Astrocyte (in vitro differentiated cells and primary cell): ENCODE measurements at regions not wholly inside any gene's neighbourhood (a gene's known extent, or its start where the extent isn't known, plus 50 kb on each side); places are given as distances from the start of the nearest gene placed in this dataset.
A peak's percentile ranks its signal among the peaks of the same experiment; 100 is the strongest.

Source experiments
- DNase-seq: peaks from one replicate; pipeline ENCODE4 v3.0.0-alpha.2; 2010; ENCODE audit warnings: low read depth
- FAIRE-seq: peaks from 2 replicates; lab custom pipeline; 2011; peaks lifted over from hg19 to GRCh38; lab: Jason Lieb, UNC
- H2AFZ ChIP-seq: 2 replicates; pipeline ENCODE4 v1.6.0; 2012; ENCODE audit warnings: low read depth, low read length, inconsistent platforms
- H3K27ac ChIP-seq: 2 replicates; pipeline ENCODE4 v1.5.1; 2011; ENCODE audit warnings: low read depth, low read length, inconsistent platforms
- H3K27me3 ChIP-seq: 2 replicates; pipeline ENCODE4 v1.6.0; 2011; ENCODE audit warnings: low read length, inconsistent platforms; ENCODE audit not compliant: insufficient read depth
- H3K36me3 ChIP-seq: 2 replicates; pipeline ENCODE4 v1.5.1; 2011; ENCODE audit warnings: low read length, inconsistent platforms; ENCODE audit not compliant: insufficient read depth
- H3K4me1 ChIP-seq: 2 replicates; pipeline ENCODE4 v1.5.1; 2011; ENCODE audit warnings: low read length, inconsistent platforms; ENCODE audit not compliant: insufficient read depth
- H3K4me2 ChIP-seq: 2 replicates; pipeline ENCODE4 v1.6.0; 2012; ENCODE audit warnings: low read length, inconsistent platforms
- H3K4me3 ChIP-seq: 2 replicates; pipeline ENCODE4 v1.5.1; 2011; ENCODE audit warnings: low read depth, mild to moderate bottlenecking, low read length, inconsistent platforms; ENCODE audit not compliant: insufficient read depth
- H3K79me2 ChIP-seq: 2 replicates; pipeline ENCODE4 v1.6.0; 2012; ENCODE audit warnings: mild to moderate bottlenecking, low read length, inconsistent platforms; ENCODE audit not compliant: insufficient read depth
- H3K9ac ChIP-seq: 2 replicates; pipeline ENCODE4 v1.6.0; 2012; ENCODE audit warnings: mild to moderate bottlenecking, low read length, inconsistent platforms
- H3K9me3 ChIP-seq: 2 replicates; pipeline ENCODE4 v1.5.1; 2012; ENCODE audit warnings: low read depth, mild to moderate bottlenecking, low read length, inconsistent platforms; ENCODE audit not compliant: insufficient read depth
- H4K20me1 ChIP-seq: 2 replicates; pipeline ENCODE4 v1.6.0; 2012; ENCODE audit warnings: low read length, inconsistent platforms; ENCODE audit not compliant: insufficient read depth
- H3K27ac Mint-ChIP-seq: one replicate; pipeline ENCODE4 v1.8.0; 2021; ENCODE audit warnings: mild to moderate bottlenecking, mixed read lengths; ENCODE audit not compliant: unreplicated experiment
- H3K27me3 Mint-ChIP-seq: one replicate; pipeline ENCODE4 v1.8.0; 2021; ENCODE audit warnings: low read depth, mixed read lengths; ENCODE audit not compliant: unreplicated experiment
- H3K36me3 Mint-ChIP-seq: one replicate; pipeline ENCODE4 v1.8.0; 2021; ENCODE audit warnings: low read depth, mixed read lengths; ENCODE audit not compliant: unreplicated experiment
- H3K4me1 Mint-ChIP-seq: one replicate; pipeline ENCODE4 v1.8.0; 2021; ENCODE audit warnings: low read depth, mixed read lengths; ENCODE audit not compliant: unreplicated experiment
- H3K4me3 Mint-ChIP-seq: one replicate; pipeline ENCODE4 v1.8.0; 2021; ENCODE audit warnings: mild to moderate bottlenecking, moderate library complexity, mixed read lengths; ENCODE audit not compliant: unreplicated experiment
- H3K9me3 Mint-ChIP-seq: one replicate; pipeline ENCODE4 v1.8.0; 2021; ENCODE audit warnings: mild to moderate bottlenecking, mixed read lengths; ENCODE audit not compliant: unreplicated experiment
- EZH2 ChIP-seq: IDR thresholded peaks from 2 replicates; pipeline ENCODE4 v1.6.1; 2012; ENCODE audit warnings: mild to moderate bottlenecking, low read length, inconsistent platforms; ENCODE audit not compliant: insufficient read depth
- TF ChIP-seq, protein P1 (sequence below): IDR thresholded peaks from 2 replicates; pipeline ENCODE4 v1.5.1; 2011; ENCODE audit warnings: low read depth, mild to moderate bottlenecking, inconsistent platforms, low read length, moderate library complexity; ENCODE audit not compliant: insufficient read depth

DNA sequence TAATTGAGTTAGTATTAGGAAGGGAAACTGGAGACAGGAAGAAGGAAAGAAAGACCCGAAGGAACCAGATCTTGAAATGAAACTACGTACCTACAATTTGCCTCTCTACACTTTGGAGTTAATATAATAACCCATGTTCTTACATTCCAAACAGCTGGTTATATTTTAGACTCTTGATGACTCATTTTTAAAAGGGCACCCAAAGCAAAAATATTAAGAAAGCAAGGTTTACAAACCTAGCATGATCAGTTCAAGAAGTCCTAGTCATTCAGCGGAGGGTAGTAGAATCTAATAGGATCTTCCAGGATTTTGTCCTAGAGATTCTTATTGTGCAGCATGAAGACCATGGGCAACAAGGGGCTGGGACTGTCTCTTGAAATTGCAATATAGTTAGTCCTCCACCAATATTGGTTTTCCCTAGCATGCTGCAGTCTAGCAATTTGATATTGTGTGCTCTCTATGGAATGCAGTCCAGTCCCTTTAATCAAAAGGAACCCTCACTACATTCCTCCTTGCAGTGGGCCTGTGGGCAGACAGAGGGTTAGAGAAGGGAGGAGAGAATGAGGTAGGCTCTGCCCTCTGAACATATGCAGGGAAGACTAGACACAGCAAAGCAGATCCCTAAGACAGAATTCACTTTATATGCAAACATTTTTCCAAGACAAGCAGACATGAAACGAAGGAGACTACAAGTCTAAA is 230.3 kb downstream of the INHBA start:
- peaks cover 6% of the 10 kb centered on the region for H3K4me1 ChIP-seq
- no peak overlapping the region for H3K9ac ChIP-seq
- H3K36me3 ChIP-seq: no peaks in the 10 kb centered on the region
- Mint-ChIP-seq H3K27ac (peak overlapping the region; percentile 73), H3K4me1 (peaks cover 16% of the 10 kb centered on the region), H3K36me3 (no peaks in the 10 kb centered on the region), H3K4me3 (no peak overlapping the region), H3K9me3 (peaks cover 3% of the 10 kb centered on the region), H3K27me3 (no peaks in the 10 kb centered on the region)
- peak overlapping the region; percentile 31 for H3K4me2 ChIP-seq
- TF ChIP-seq, protein P1, sequence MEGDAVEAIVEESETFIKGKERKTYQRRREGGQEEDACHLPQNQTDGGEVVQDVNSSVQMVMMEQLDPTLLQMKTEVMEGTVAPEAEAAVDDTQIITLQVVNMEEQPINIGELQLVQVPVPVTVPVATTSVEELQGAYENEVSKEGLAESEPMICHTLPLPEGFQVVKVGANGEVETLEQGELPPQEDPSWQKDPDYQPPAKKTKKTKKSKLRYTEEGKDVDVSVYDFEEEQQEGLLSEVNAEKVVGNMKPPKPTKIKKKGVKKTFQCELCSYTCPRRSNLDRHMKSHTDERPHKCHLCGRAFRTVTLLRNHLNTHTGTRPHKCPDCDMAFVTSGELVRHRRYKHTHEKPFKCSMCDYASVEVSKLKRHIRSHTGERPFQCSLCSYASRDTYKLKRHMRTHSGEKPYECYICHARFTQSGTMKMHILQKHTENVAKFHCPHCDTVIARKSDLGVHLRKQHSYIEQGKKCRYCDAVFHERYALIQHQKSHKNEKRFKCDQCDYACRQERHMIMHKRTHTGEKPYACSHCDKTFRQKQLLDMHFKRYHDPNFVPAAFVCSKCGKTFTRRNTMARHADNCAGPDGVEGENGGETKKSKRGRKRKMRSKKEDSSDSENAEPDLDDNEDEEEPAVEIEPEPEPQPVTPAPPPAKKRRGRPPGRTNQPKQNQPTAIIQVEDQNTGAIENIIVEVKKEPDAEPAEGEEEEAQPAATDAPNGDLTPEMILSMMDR: no peak
- no peak for TF ChIP-seq EZH2
- FAIRE-seq (peak; percentile 69), DNase-seq (peak; percentile 33)
- H3K4me3 ChIP-seq: no peak overlapping the region
- no peaks in the 10 kb centered on the region for H3K79me2 ChIP-seq
- no peaks in the 10 kb centered on the region for H3K9me3 ChIP-seq
- no peaks in the 10 kb centered on the region for H4K20me1 ChIP-seq
- H2AFZ ChIP-seq: no peak overlapping the region
- no peak overlapping the region for H3K27ac ChIP-seq
- no peaks in the 10 kb centered on the region for H3K27me3 ChIP-seq

DNA sequence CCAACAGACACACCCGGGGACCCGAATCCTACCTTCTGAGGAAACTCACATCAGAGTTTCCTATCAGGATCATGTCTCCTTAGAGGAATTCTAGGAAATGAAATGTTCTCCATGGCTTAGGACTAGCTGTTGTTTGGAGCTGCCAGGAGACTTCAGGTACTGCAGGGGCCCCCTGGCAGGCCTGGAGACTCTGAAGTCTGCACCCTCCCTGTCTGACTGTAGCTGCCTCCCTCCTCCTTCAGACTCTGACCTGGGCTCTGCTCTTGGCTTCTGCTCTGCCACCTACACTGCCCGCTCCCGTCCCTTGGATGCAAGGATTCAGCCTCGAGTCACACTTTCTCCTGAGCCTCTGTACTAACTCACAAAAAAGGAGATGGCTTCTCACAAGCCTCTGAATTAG is 232.8 kb downstream of the INHBA start:
- Histone ChIP-seq H3K9ac (no peak overlapping the region), H3K4me3 (no peak overlapping the region), H3K4me1 (peaks cover 6% of the 10 kb centered on the region), H3K79me2 (no peaks in the 10 kb centered on the region), H3K4me2 (no peak overlapping the region), H3K9me3 (no peaks in the 10 kb centered on the region), H2AFZ (no peak overlapping the region), H3K36me3 (no peaks in the 10 kb centered on the region), H4K20me1 (no peaks in the 10 kb centered on the region), H3K27ac (no peak overlapping the region), H3K27me3 (no peaks in the 10 kb centered on the region)
- Mint-ChIP-seq H3K9me3 (no peaks in the 10 kb centered on the region), H3K27ac (no peak overlapping the region), H3K27me3 (no peaks in the 10 kb centered on the region), H3K36me3 (no peaks in the 10 kb centered on the region), H3K4me1 (peaks cover 23% of the 10 kb centered on the region), H3K4me3 (no peak overlapping the region)
- FAIRE-seq: no peak
- no peak for DNase-seq
- TF ChIP-seq, protein P1: no peak
- TF ChIP-seq EZH2: no peak

DNA sequence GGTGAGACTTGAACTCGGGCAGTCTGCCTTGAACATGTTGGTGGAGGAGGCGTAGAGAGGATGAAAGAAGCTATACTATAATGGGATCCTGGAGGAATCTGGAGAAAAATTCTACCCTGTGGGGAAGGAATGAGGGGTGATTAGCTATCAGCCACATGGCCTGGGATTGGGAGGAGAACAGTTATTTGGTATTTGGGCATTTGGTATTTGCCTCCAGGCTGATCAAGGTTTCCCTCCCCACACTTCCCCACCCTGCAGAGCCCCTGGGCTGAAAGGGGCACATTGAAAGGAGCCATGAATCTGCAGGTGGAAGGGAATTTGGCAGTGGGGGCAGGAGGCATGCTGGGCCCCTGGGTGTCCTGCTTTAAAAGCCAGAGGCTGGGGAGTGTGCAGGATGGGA is 235.3 kb downstream of the INHBA start:
- H2AFZ ChIP-seq: no peak overlapping the region
- H4K20me1 ChIP-seq: no peaks in the 10 kb centered on the region
- Mint-ChIP-seq H3K36me3 (no peaks in the 10 kb centered on the region), H3K4me1 (peaks cover 17% of the 10 kb centered on the region), H3K27me3 (no peaks in the 10 kb centered on the region), H3K27ac (no peak overlapping the region), H3K9me3 (no peaks in the 10 kb centered on the region), H3K4me3 (no peak overlapping the region)
- no peak overlapping the region for H3K4me3 ChIP-seq
- H3K36me3 ChIP-seq: no peaks in the 10 kb centered on the region
- FAIRE-seq (no peak), DNase-seq (no peak)
- no peak overlapping the region for H3K4me2 ChIP-seq
- peaks cover 2% of the 10 kb centered on the region for H3K4me1 ChIP-seq
- no peaks in the 10 kb centered on the region for H3K9me3 ChIP-seq
- no peaks in the 10 kb centered on the region for H3K27me3 ChIP-seq
- H3K27ac ChIP-seq: no peak overlapping the region
- TF ChIP-seq EZH2: no peak
- TF ChIP-seq, protein P1: no peak
- H3K9ac ChIP-seq: no peak overlapping the region
- no peaks in the 10 kb centered on the region for H3K79me2 ChIP-seq
